Left renal cortex interstitium (tissue), 4 donors: ENCODE measurements at regions not wholly inside any gene's neighbourhood (a gene's known extent, or its start where the extent isn't known, plus 50 kb on each side); places are given as distances from the start of the nearest gene placed in this dataset.

Source experiments
- DNase-seq, 4 donors: peaks; one replicate each; pipeline ENCODE4 v3.0.0-alpha.2; 2013; ENCODE audit warnings: low read depth in 4 of 4, low spot score in 2 of 4, missing footprints in 1 of 4

- DNase-seq, result no peak
Measured at GRCh38 chr6:155528335-155528734, 72.7 kb upstream of the NOX3 start.

- no peak for DNase-seq
Measured at GRCh38 chr6:155527443-155527842, 71.8 kb upstream of the NOX3 start.

GRCh38 chr6:155523821-155524651 is 68.4 kb upstream of the NOX3 start:
- DNase-seq, result no peak

- DNase-seq, result no peak
Measured at GRCh38 chr6:155521719-155522118, 66.1 kb upstream of the NOX3 start.

GRCh38 chr6:155520078-155520477 is 64.4 kb upstream of the NOX3 start:
- DNase-seq, result no peak

GRCh38 chr6:155519176-155519738 is 63.6 kb upstream of the NOX3 start:
- DNase-seq, result no peak

GRCh38 chr6:155517294-155517693 is 61.7 kb upstream of the NOX3 start:
- DNase-seq, result no peak

GRCh38 chr6:155510879-155511278 is 55.2 kb upstream of the NOX3 start:
- no peak for DNase-seq

- DNase-seq, result no peak
Measured at GRCh38 chr6:155509743-155510475, 54.3 kb upstream of the NOX3 start.

- DNase-seq, result no peak
Measured at GRCh38 chr6:155505608-155505989, 50.0 kb upstream of the NOX3 start.
